ENCODE measurements at regions not wholly inside any gene's neighbourhood (a gene's known extent, or its start where the extent isn't known, plus 50 kb on each side); places are given as distances from the start of the nearest gene placed in this dataset.

DNA sequence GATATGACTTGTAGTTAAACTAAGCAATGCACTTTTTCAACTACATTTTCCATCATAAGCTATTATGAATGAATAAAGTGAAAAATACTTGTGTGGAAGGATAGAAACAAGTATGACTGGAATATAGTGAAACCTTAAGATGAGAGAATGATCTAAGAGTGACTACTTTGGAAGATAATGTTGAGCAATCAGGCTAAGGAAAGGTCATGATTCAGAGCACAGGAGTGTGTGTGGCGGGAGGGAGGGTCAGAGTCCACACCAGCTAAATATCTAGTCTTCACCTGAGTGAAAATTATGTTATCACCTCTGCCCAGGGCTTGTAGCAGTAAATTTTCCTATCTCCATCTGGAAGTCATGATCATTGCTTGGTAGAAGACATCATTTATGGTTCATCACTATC, 833.4 kb upstream of the ATXN8OS start:
- TF ChIP-seq POLR2AphosphoS5 (IDR thresholded peaks at IDR 0.05; ENCODE audit: borderline replicate concordance, low read depth, low read length): no peak
- no peak for TF ChIP-seq EZH2 (IDR thresholded peaks at IDR 0.05)

All from SK-N-MC (cell line).